ENCODE measurements at regions not wholly inside any gene's neighbourhood (a gene's known extent, or its start where the extent isn't known, plus 50 kb on each side); places are given as distances from the start of the nearest gene placed in this dataset.
"Not testable (repeated sequence)": the region's sequence is repeated elsewhere in the genome, so short reads cannot be mapped to it uniquely, and the experiment has no call there.

GRCh38 chr5:110258460-110259216, 467.8 kb downstream of the TMEM232 start:
- no peak for DNase-seq
- ChIA-PET CTCF (interaction anchor here (1.0 kb wide), 1 partner anchor 9 kb away, joined by 4 read pairs; no protein-coding TSS in a partner anchor), POLR2A (no interaction called here)
- Mint-ChIP-seq H3K9me3 (ENCODE audit: low read depth) (no peaks in the 10 kb centered on the region), H3K4me3 (no peak overlapping the region), H3K36me3 (ENCODE audit: low read depth) (no peaks in the 10 kb centered on the region), H3K4me1 (no peaks in the 10 kb centered on the region), H3K27ac (no peak overlapping the region), H3K27me3 (peaks cover 2% of the 10 kb centered on the region)
- ATAC-seq: no peak
- intact Hi-C loops (cut with DNase I, micrococcal nuclease): no loop called here

DNA sequence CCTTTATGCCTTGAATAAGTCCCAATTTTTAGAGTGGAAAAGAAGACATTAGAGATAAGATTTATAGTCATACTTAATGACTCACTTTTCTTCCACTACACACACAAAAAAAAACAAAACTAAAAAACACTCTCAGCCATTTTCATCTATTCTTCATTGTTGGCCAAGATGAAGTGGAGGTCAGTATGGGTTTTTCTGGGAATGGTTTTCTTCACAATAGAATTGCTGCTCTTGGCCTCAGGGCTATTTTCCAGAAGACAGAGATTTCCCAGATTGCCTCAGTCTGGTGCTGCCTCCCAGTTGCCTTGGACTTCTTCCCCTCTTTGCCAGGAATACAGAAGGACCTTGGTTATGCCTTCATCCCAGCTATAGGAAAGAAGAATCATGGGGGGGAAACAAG, 463.7 kb downstream of the TMEM232 start:
- no peak for ATAC-seq
- no peak for DNase-seq
- H3K9me3 Mint-ChIP-seq (ENCODE audit: low read depth): no peaks in the 10 kb centered on the region
- H3K36me3 Mint-ChIP-seq (ENCODE audit: low read depth): no peaks in the 10 kb centered on the region
- no peak overlapping the region for H3K27ac Mint-ChIP-seq
- CTCF ChIA-PET: interaction anchor here (1.4 kb wide), 1 partner anchor 8 kb away, joined by 5 read pairs; no protein-coding TSS in a partner anchor
- peaks cover 2% of the 10 kb centered on the region for H3K27me3 Mint-ChIP-seq
- intact Hi-C loops (cut with DNase I, micrococcal nuclease): no loop called here
- no peaks in the 10 kb centered on the region for H3K4me1 Mint-ChIP-seq
- no peak overlapping the region for H3K4me3 Mint-ChIP-seq
- POLR2A ChIA-PET: no interaction called here

GRCh38 chr5:110264661-110265060, 461.8 kb downstream of the TMEM232 start:
- intact Hi-C loops (cut with DNase I, micrococcal nuclease): no loop called here
- Mint-ChIP-seq H3K9me3 (ENCODE audit: low read depth) (no peaks in the 10 kb centered on the region), H3K4me1 (peaks cover 4% of the 10 kb centered on the region), H3K27ac (no peak overlapping the region), H3K27me3 (no peaks in the 10 kb centered on the region), H3K36me3 (ENCODE audit: low read depth) (no peaks in the 10 kb centered on the region), H3K4me3 (no peak overlapping the region)
- DNase-seq (no peak), ATAC-seq (no peak)
- ChIA-PET POLR2A (no interaction called here), CTCF (no interaction called here)

- no peak overlapping the region for H3K27ac Mint-ChIP-seq
- ATAC-seq: no peak
- POLR2A ChIA-PET: no interaction called here
Measured at GRCh38 chr5:110265162-110265561, 461.3 kb downstream of the TMEM232 start.

DNA sequence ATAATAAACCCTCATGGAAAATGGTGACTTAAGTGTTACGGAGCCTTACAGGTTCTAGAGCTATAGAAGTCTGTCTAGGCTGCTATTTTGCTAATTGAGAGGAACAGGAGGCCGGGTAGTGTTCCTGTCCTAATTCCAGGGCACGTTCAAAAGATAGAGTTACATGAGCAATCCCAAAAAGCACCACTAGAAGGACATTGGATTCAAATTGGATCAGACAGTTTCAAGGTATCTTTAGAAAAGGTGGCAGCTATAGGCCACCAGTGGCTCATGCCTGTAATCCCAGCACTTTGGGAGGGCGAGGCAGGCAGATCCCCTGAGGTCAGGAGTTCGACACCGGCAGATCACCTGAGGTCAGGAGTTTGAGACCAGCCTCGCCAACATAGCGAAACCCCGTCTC, 458.8 kb downstream of the TMEM232 start:
- DNase-seq (no peak), ATAC-seq (no peak)
- Mint-ChIP-seq H3K4me1 (peaks cover 6% of the 10 kb centered on the region), H3K27ac (no peak overlapping the region), H3K4me3 (no peak overlapping the region), H3K9me3 (ENCODE audit: low read depth) (no peaks in the 10 kb centered on the region), H3K27me3 (no peaks in the 10 kb centered on the region), H3K36me3 (ENCODE audit: low read depth) (no peaks in the 10 kb centered on the region)
- CTCF ChIA-PET: interaction anchor here (1.1 to 1.2 kb wide), 2 partner anchors 9 to 21 kb away, joined by 3 to 4 read pairs; no protein-coding TSS in a partner anchor
- POLR2A ChIA-PET: no interaction called here
- intact Hi-C loops (cut with DNase I, micrococcal nuclease): no loop called here

More at GRCh38 chr5:110265162-110265561, 461.3 kb downstream of the TMEM232 start:
- Mint-ChIP-seq H3K27me3 (no peaks in the 10 kb centered on the region), H3K4me3 (no peak overlapping the region), H3K9me3 (ENCODE audit: low read depth) (no peaks in the 10 kb centered on the region), H3K36me3 (ENCODE audit: low read depth) (no peaks in the 10 kb centered on the region), H3K4me1 (peaks cover 6% of the 10 kb centered on the region)
- CTCF ChIA-PET: no interaction called here
- intact Hi-C loops (cut with DNase I, micrococcal nuclease): no loop called here
- no peak for DNase-seq

- Mint-ChIP-seq H3K27ac (no peak overlapping the region), H3K9me3 (ENCODE audit: low read depth) (no peaks in the 10 kb centered on the region), H3K27me3 (no peaks in the 10 kb centered on the region), H3K4me3 (no peak overlapping the region), H3K36me3 (ENCODE audit: low read depth) (no peaks in the 10 kb centered on the region), H3K4me1 (peaks cover 6% of the 10 kb centered on the region)
- no peak for DNase-seq
- CTCF ChIA-PET: interaction anchor here (1.2 kb wide), 1 partner anchor 20 kb away, joined by 3 read pairs; no protein-coding TSS in a partner anchor
- intact Hi-C loops (cut with DNase I, micrococcal nuclease): no loop called here
- no peak for ATAC-seq
- POLR2A ChIA-PET: no interaction called here
Measured at GRCh38 chr5:110268283-110268682, 458.2 kb downstream of the TMEM232 start.

DNA sequence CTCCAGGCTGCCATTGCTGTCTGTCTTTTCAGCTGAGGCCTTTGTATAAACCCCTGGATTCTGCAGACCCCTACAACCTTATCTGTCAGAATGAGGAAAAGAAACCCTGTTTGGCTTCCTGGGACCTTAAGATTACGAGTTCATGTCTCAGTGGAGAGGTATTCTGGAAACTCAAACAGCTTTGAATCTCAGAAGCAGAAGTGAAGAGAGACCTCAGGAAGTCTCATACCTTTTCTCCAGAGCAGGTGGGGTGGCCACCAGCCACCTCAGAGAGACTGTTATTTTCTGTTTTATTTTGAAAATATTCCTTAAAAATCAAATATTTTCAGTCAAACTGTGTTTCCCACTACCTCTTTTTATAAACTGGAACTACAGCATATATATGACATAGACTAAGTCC, 457.5 kb downstream of the TMEM232 start:
- intact Hi-C loops (cut with DNase I, micrococcal nuclease): no loop called here
- H3K27me3 Mint-ChIP-seq: no peaks in the 10 kb centered on the region
- ChIA-PET CTCF (interaction anchor here (0.7 to 1.2 kb wide), 2 partner anchors 20 to 299 kb away, joined by 3 read pairs; no protein-coding TSS in a partner anchor), POLR2A (no interaction called here)
- H3K4me1 Mint-ChIP-seq: peaks cover 6% of the 10 kb centered on the region
- no peaks in the 10 kb centered on the region for H3K9me3 Mint-ChIP-seq (ENCODE audit: low read depth)
- ATAC-seq (no peak), DNase-seq (no peak)
- no peak overlapping the region for H3K4me3 Mint-ChIP-seq
- no peaks in the 10 kb centered on the region for H3K36me3 Mint-ChIP-seq (ENCODE audit: low read depth)
- peak overlapping the region; percentile 68 for H3K27ac Mint-ChIP-seq

DNA sequence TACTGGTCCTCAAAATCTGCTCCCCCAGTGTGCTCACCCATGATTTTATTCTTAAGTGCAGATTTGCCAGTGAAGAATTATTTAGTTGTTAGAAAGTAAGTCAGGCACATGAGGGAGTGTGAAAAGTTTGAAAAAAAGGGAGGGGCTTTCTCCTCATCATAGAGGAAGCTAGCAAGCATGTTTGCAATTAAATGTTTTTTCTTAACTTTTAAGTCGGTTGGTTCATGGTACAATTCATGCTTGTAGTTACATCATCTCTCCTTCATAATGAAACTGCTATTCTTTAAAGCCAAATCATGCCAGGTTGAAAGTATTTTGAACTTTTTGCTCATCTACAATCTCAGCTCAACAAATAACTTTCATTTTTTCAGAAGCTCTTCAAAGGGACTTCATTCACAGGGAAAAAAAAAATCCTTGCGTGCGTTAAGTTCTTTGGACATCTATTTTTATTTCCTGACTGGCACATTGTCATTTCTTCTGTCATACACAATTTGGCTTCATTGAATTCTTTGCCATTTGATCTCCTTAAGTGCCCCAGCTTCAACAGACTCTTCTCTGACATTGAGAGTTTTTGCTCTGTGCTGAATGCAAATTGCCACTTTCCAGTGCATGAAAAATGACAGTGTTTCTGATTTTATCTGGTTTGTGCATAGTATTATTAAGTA, 456.9 kb downstream of the TMEM232 start:
- intact Hi-C loops (cut with DNase I, micrococcal nuclease): no loop called here
- CTCF ChIA-PET: no interaction called here
- H3K27ac Mint-ChIP-seq: peak overlapping the region; percentile 68

GRCh38 chr5:110275878-110276277, 450.6 kb downstream of the TMEM232 start:
- H3K4me3 Mint-ChIP-seq: no peak overlapping the region
- H3K4me1 Mint-ChIP-seq: no peaks in the 10 kb centered on the region
- peaks cover 8% of the 10 kb centered on the region for H3K9me3 Mint-ChIP-seq (ENCODE audit: low read depth)
- DNase-seq: no peak
- no peaks in the 10 kb centered on the region for H3K27me3 Mint-ChIP-seq
- ATAC-seq: no peak
- H3K27ac Mint-ChIP-seq: no peak overlapping the region
- intact Hi-C loops (cut with DNase I, micrococcal nuclease): no loop called here
- ChIA-PET CTCF (interaction anchor here (0.7 kb wide), 1 partner anchor 288 kb away, joined by 3 read pairs; no protein-coding TSS in a partner anchor), POLR2A (no interaction called here)
- H3K36me3 Mint-ChIP-seq (ENCODE audit: low read depth): no peaks in the 10 kb centered on the region

More for the DNA sequence above, 456.9 kb downstream of the TMEM232 start:
- POLR2A ChIA-PET: no interaction called here
- no peaks in the 10 kb centered on the region for H3K27me3 Mint-ChIP-seq
- DNase-seq (no peak), ATAC-seq (peak; percentile 71)
- H3K36me3 Mint-ChIP-seq (ENCODE audit: low read depth): no peaks in the 10 kb centered on the region
- H3K4me3 Mint-ChIP-seq: no peak overlapping the region
- H3K9me3 Mint-ChIP-seq (ENCODE audit: low read depth): no peaks in the 10 kb centered on the region
- peaks cover 6% of the 10 kb centered on the region for H3K4me1 Mint-ChIP-seq

GRCh38 chr5:110278449-110278848, 448.0 kb downstream of the TMEM232 start:
- H3K27ac Mint-ChIP-seq; H3K4me3 Mint-ChIP-seq; H3K4me1 Mint-ChIP-seq; DNase-seq; ATAC-seq; intact Hi-C loops (cut with DNase I, micrococcal nuclease); H3K36me3 Mint-ChIP-seq (ENCODE audit: low read depth); POLR2A ChIA-PET; H3K27me3 Mint-ChIP-seq; CTCF ChIA-PET: not testable (repeated sequence)
- H3K9me3 Mint-ChIP-seq (ENCODE audit: low read depth): peaks cover 18% of the 10 kb centered on the region

DNA sequence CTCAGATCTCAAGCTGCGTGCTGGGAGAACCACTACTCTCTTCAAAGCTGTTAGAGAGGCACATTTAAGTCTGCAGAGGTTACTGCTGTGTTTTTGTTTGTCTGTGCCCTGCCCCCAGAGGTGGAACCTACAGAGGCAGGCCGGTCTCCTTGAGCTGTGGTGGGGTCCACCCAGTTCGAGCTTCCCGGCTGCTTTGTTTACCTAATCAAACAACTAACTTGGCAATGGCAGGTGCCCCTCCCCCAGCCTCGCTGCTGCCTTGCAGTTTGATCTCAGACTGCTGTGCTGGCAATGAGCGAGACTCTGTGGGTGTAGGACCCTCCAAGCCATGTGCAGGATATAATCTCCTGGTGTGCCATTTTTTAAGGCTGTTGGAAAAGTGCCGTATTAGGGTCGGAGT, 442.4 kb downstream of the TMEM232 start:
- H3K27ac Mint-ChIP-seq; POLR2A ChIA-PET; H3K4me1 Mint-ChIP-seq; intact Hi-C loops (cut with DNase I, micrococcal nuclease); ATAC-seq; H3K27me3 Mint-ChIP-seq; H3K36me3 Mint-ChIP-seq (ENCODE audit: low read depth); CTCF ChIA-PET; H3K4me3 Mint-ChIP-seq; DNase-seq: not testable (repeated sequence)
- peaks cover 28% of the 10 kb centered on the region for H3K9me3 Mint-ChIP-seq (ENCODE audit: low read depth)

All from activated CD4-positive, alpha-beta T cell treated with anti-CD3 and anti-CD28 coated beads for 36 hours (primary cell).